GM21390 (cell line): ENCODE measurements at regions not wholly inside any gene's neighbourhood (a gene's known extent, or its start where the extent isn't known, plus 50 kb on each side); places are given as distances from the start of the nearest gene placed in this dataset.

Experiments used
- ATAC-seq: cut with Tn5 transposase; IDR thresholded peaks from one replicate; pipeline ENCODE4 v1.9.1; 2021; ENCODE audit not compliant: unreplicated experiment

DNA sequence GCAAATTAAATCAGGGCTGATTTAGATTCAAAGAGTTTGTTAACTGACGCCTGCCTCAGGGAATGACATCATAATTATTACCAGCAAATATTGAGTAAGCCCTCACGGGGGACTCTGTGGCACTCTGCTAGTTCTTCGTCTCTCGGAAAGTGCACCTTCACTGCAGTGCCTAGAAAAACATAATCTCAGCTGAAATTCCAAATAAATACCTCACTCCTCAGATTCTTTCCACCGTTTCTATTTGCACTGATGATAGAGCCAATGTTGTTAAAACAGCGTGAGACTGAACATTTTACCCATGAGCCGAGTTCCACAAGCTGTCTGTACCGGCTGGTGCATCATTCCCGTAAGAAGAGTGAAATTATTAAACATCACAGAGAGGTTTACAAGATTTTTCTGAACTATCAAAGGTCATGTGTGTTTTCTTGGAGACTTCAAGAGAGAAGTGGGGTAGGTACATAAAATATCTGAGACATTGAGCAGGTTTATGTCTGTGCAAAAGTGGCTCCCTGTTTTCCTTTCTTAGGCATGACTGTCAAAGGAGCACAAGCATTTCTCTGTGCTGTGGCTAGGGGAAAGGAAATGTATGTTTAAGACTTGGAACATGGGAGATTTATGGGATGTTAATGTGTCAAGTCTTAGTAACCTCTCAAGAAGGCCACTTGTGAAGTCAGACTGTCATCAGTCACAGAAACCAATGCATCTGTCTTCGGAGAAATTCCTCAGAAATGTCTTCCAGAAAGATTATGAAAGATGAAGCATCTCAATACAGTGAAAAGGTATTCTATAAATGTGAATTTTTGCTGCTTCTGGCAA lies 119.6 kb downstream of the CBLL2 start:
- ATAC-seq, result no peak

GRCh38 chrX:22395372-22395771 lies 122.7 kb downstream of the CBLL2 start:
- no peak for ATAC-seq

- no peak for ATAC-seq
Observed at GRCh38 chrX:22396408-22396807, 123.7 kb downstream of the CBLL2 start.

GRCh38 chrX:22397566-22397965 lies 124.9 kb downstream of the CBLL2 start:
- ATAC-seq, result no peak

DNA sequence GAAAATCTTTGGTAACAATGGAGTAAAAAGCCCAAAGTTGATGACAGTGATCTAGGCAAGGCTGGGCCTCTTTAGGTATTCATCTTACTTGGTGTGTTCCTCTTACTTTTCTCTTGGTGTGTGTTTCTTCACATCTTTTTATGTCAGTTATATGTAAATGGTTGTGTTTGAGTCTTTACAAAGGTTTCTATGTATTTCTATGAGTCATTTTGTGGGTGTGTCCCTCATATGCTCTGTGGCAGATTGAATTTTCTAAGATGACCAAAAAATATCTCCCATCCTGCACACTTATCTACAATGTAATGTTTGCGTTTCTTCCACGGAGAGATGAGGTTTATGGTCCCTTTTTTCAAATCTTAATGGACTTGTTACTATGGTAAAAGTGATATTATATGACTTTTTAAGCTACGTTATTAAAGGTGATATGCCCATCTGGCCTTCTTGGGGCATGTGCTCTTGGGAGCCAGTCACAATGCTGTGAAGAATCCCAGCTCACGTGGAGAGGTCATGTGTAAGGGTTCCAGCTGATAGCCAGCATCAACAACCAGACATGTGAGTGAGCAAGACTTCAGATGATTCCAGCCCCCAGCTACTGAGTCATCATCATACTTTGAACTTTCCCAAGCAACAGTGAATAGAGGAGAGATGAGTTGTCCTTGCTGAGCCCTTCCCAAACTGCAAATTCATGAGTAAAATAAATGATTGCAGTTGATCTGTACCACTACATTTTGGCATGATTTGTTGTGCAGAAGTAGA lies 126.9 kb downstream of the CBLL2 start:
- no peak for ATAC-seq

- ATAC-seq, result no peak
Observed at GRCh38 chrX:22404297-22404696, 131.6 kb downstream of the CBLL2 start.

DNA sequence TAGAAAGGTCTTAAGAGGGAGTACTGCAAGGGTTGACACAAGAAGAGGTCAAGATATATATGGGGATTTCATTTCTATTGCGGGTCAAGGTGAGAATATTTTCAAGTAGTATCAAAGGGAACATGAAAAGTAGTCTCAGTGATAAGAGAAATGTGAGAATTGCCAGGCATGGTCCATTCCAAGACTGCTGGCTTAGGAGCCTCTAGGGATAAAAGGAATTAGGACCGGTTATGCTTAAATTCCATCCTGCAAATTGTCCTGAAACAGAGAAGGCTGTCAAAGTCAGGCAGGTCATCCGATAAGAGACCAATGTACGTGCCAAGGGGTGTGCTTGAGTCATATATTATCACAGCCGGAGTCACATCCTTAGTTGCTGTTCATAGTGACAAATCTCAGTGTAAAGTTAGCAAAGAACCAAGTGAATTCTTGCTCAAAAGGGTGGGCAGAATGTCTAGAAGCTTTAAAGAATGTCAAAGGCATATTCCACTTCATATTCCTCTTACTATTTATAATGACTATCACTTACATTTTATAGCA lies 133.6 kb downstream of the CBLL2 start:
- ATAC-seq, result no peak

- ATAC-seq, result no peak
Observed at GRCh38 chrX:22409418-22409817, 136.7 kb downstream of the CBLL2 start.

- ATAC-seq, result no peak
Observed at GRCh38 chrX:22424122-22424915, 151.6 kb downstream of the CBLL2 start.

GRCh38 chrX:22424919-22425318 lies 152.2 kb downstream of the CBLL2 start:
- ATAC-seq, result no peak

GRCh38 chrX:22429704-22430103 lies 157.0 kb downstream of the CBLL2 start:
- ATAC-seq, result no peak

GRCh38 chrX:22430701-22431100 lies 158.0 kb downstream of the CBLL2 start:
- no peak for ATAC-seq

- no peak for ATAC-seq
Observed at GRCh38 chrX:22433292-22434070, 160.8 kb downstream of the CBLL2 start.

- no peak for ATAC-seq
Observed at GRCh38 chrX:22445880-22446279, 173.2 kb downstream of the CBLL2 start.

DNA sequence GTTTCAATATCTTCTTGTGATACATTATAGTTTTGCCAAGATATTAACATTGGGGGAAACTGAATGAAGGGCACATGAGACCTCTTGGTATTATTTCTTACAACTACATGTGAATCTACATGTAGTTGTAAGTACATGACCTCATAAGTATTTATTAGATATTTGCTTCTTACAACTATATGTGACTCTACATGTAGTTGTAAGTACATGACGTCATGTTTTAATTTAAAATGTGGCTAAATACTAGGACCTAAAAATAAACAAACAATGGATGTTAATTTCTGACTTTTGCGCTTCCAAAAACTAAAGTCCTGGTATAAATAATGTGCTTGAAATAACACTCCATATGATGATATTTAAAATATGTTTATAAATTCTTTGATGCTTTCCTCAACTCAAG lies 190.2 kb downstream of the CBLL2 start:
- no peak for ATAC-seq

- ATAC-seq, result no peak
Observed at GRCh38 chrX:22467571-22467970, 194.9 kb downstream of the CBLL2 start.

GRCh38 chrX:22481436-22481835 lies 208.7 kb downstream of the CBLL2 start:
- no peak for ATAC-seq

DNA sequence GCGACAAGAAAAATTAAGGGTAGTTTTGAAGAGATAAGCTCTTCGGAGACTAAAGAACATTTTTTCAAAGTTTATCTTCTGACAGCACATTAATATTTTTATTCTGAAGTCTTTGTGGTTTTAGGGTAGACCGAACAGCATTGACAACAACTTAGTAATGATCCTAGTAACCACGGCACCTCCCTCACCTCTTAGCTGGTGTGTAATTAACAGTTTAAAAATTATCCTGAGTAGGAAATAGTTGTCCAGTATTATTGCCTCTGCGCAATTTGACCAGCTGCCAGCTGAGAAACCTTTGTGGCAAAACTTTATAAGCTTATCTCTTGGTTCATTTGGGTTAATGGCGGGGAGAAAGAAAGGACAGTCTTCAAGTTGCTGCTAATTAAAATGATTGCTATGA lies 213.6 kb downstream of the CBLL2 start:
- ATAC-seq, result no peak

DNA sequence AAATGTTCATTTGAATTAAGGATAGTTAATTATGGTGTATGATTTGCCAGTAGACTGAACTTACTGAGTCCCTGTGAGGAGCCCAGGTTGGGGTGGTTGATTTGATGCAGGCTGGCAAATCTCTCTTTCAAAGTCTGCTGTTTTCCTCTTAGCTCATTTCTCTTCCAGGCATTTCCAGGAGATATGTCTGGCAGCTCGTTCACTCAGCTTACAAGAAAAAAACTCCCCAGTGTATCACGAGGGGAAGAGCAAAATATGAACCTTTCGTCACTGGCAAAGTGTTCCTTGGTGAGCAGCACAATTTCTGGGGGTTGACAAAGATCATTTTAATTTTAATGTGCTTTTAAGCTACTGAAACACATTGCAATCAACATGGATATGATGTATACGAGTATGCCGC lies 244.2 kb downstream of the CBLL2 start:
- no peak for ATAC-seq

GRCh38 chrX:22520128-22520828 lies 247.6 kb downstream of the CBLL2 start:
- no peak for ATAC-seq
